GM11168 (cell line): ENCODE measurements at regions not wholly inside any gene's neighbourhood (a gene's known extent, or its start where the extent isn't known, plus 50 kb on each side); places are given as distances from the start of the nearest gene placed in this dataset.
"Not testable (repeated sequence)": the region's sequence is repeated elsewhere in the genome, so short reads cannot be mapped to it uniquely, and the experiment has no call there.

Experiments used
- in situ Hi-C: fragments of 300-500 bp; cut with MboI; formaldehyde crosslinking; loops from one replicate; pipeline ENCODE4 v1.12.0; 2022; ENCODE audit warnings: low sequenced_read_pairs; ENCODE audit not compliant: unreplicated experiment

DNA sequence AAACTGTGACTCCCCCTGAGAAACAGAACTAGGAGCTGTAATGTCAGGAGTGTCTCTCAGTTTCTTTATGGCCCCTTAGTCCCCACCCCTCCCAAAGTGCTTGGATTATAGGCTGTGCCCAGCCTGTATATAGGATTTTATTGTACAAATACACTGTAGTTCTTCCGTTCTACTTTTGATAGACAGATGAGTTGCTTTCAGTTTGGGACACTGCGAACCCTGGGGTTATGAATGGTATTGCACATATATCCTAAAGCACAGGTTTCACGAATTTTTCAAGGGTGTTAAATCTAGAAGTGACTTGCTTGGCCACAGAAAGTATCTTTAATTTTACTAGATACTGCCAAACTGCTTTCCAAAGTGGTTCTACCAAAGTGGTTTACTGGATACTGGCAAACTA is 152.9 kb upstream of the ATXN1 start:
- in situ Hi-C loops = no loop called here

DNA sequence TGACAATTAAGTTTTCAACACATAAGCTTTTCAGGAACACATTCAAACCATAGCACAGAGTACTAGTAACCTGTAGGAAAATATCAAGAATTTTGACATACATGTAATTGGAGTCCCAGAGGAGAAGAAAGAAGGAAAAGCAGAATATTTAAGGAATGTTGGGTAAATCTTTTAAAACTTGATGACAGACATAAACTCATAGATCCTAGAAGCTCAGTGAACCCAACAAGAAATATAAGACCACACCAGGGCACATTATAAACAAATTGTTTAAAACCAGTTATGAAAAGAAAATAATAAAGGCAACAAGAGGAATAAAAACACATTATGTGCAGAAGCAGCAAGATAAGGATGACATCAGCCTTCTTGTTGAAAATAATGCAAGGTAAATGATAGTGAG is 151.5 kb upstream of the ATXN1 start:
- in situ Hi-C loops = no loop called here

DNA sequence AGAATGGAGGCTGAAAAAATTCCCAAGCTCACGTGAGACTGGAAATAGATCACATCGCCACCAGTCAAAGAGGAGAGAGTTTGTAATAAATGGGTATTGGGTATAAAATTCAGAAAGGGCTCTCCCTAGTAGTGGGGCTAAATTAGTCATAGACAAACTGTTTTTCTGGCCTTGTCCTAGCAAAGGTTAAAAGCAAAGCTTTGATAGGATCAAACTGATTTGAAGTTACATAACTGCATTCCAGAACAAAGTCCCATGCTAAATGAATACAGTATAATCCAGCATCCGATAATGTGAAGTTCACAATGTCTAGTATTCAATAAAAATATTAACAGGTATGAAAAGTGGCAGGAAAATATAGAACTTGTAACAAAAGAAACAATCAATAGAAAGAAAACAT is 149.8 kb upstream of the ATXN1 start:
- in situ Hi-C loops = no loop called here

DNA sequence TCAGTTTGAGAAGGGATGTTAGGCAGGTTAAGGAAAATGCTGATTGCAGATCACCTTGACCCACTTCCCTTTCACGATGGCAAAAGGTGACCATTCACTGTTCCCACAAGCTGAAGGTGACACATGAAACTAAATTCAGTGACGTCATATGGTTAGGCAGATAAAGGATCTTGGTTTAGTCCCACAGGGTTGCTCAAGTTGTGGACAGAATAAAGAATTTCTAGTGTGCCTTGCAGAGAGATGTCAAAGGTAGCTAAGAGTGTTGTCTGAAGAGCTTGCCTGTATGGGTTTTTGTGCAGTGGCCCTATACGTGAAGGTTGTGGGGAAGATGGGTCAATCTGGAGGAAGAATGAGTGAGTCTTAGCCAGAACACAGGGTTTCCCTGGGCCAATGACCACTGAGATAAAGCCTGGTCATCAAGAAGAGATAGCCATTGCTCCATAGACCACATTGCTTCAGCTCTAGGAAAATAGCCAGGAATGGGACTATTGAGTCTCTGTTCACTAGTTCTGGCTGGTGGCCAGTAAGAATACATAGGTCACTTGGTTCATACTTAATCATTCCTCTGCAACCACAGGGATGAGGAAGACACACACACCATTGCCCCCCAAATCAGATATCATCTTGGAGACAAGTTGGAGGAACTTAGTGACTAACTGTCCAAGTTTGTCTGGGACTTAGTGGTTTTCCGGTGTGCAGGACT is 148.5 kb upstream of the ATXN1 start:
- in situ Hi-C loops = no loop called here

DNA sequence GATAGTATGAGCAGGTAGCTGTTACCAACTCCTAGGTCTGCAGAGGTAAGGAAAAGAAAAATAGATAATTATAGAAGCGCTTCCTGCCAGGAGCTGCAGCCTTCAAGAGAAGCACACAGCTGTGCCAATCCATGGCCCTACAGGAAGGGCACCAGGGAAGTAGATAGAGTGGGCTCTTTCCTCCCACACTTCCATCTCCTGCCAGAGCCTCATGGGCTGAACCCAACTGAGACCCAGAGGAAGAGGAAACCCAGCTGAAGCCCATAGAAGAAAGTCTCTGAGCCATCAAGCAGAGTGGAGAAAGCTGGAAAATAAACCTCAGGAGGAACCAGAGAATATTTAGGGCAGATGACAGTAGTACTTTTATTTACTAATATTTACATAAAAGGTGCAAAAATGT is 146.7 kb upstream of the ATXN1 start:
- in situ Hi-C loops = no loop called here

DNA sequence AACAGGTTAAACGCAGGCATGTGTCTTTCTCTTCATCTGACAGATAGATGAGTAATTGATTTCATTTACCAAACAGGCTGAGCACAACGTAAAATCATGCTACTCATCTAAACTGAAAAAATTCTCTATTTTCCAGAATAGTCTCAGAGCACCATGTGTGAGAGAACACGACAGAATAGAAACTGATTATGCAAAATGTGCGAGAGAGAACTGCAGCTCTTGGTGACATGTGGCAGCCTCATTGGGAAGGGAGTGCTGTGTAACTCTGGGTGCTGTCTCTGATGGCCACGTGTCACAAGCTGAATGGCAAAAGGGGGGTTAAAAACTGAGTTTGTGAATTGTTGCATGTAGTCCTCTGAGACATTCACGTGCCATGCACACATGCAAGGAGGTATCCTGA is 143.7 kb upstream of the ATXN1 start:
- in situ Hi-C loops = no loop called here

DNA sequence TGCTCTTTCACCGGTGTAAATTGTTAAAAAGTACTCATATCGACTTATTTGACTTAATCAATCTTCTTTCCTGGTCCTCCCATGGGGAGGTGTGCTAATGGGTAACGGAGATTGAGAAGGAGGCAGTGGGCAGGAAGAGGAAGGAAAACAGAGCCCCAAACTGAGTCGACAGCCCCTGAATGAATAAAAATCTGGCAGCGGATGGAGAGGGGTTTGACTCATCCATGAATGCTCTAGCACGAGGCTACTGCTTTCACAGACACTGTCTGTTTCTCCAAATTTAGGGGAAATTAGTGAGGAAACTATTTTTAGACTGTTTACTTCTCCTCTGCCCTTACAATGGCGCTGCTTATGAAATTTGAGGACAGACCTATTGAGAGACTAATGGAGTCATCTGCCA is 142.2 kb upstream of the ATXN1 start:
- in situ Hi-C loops = no loop called here

DNA sequence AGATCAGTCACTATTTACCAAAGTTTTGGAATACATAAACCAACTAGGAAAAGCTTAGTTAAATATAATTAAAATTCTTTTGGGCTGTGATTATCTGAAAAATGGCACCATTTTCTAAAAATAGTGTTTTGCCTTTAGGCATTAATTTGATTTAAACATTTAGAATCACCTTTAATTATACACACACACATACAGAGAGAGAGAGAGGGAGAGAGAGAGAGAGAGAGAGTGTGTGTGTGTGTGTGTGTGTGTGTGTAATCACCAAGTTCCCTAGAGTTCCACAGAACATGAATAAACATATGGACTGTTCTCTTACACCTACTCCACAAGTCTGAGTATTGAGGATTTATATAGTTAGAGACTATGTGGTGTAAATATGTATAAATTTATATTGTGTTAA is 141.2 kb upstream of the ATXN1 start:
- in situ Hi-C loops = no loop called here

DNA sequence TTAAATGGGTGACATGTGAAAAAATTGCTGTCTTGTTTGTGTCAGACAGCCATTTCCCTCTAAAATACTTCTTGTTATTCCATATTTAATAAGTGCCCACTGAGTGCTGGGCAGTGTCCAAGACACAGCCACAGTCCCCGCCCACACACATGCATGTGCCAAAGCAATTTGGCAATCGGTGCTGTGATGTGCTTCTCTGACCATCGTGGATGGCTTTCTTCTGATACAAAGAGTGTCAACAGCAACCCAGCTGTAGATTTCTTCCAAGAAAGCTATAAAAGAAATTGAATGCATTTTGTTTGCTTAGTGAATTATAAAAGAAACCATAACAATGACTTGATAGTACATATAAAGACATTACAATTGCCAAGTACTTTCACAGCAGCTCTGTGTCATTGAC is 140.5 kb upstream of the ATXN1 start:
- in situ Hi-C loops = no loop called here

DNA sequence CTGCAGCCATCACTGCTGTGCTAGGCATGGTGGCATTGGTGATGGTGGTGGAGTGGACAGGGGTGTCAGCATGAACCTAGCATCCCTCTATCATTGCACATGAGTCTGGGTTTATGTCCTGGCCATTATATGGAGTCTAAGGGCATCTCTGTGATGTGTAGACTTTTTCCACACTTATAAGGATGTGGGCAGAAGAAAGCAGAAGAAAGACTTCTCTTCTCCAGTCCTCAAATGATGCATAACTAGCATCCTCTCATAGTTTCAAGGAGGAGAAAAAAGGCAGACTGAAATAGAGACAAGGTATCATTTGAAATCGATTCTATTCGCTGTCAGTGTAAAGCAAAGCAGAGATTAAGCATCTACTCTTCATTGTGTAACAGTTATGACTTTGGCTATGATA is 140.0 kb upstream of the ATXN1 start:
- in situ Hi-C loops = no loop called here

DNA sequence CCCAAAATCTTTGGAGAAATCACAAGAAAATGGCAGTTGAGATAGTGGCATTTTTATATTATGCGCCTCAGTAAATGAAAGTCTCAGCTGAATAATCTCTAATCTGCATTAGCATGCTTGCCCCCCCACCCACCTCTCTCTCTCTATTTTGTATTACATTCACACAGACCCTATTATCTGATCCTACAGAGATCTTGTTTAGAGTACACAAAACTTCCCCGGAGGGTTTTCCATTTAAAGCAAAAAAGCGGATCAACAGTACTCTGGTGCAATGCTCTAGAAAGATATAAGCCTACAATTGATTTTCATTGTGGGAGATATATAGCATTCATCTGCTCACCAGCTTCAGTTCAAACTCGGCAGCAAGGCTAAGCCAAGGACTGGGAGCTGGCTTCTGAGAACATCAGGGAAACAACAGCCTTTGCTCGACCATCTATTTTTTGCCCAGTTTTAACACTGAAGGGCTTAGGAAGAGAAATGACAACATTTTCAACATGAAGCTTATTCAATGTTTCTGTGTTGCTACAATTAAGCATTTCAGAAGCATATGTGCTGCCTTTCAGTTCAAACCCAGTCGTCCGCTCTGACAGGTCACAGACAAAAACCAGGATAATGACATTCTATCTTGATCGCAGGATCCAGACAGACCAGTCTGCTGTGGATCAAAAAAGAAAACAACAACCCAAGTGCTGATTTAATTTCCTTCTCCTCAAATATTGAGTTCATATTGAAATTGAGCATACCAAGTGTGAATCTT is 137.6 kb upstream of the ATXN1 start:
- in situ Hi-C loops = no loop called here

DNA sequence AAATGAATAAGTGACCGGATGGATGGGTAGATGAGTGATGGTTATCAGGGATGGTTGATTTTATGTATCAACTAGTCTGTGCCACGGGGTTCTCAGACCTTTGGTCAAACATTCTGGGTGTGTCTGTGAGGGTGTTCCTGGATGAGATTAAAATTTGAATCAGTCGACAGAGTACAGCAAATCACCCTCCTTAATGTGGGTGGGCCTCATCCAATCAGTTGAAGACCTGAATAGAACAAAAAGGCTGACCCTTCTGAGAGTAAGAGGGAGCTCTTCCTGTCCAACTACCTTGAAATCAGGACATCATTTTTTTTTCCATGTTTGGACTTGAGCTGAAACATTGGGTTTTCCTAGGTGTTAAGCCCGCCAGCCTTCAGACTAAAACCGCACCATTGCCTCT is 136.4 kb upstream of the ATXN1 start:
- in situ Hi-C loops = no loop called here

DNA sequence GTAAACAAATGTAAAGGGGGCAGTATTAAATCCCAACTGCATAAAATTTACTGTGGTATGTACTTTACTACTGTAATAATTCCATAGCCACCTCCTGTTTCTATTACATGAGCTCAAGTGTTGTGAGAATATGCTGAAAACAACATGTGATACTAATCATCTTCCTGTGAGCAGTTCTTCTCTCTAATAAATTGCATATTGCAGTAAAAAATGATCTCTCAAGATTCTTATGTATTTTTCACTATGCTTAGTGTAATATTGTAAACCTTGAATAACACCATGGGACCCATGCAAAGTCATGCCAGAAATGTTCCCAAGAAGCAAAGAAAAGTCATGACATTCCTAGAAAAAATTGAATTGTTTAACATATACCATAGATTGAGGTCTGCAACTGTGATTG is 133.0 kb upstream of the ATXN1 start:
- in situ Hi-C loops = no loop called here

DNA sequence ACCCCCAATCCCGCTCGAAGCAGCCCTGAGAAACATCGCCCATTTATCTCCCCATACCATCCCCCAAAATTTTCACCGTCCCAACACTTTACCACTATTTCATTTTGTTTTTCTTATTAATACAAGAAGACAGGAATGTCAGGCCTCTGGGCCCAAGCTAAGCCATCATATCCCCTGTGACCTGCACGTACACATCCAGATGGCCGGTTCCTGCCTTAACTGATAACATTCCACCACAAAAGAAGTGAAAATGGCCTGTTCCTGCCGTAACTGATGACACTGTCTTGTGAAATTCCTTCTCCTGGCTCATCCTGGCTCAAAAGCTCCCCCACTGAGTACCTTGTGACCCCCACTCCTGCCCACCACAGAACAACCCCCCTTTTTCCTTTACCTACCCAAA is 129.8 kb upstream of the ATXN1 start:
- in situ Hi-C loops = not testable (repeated sequence)

DNA sequence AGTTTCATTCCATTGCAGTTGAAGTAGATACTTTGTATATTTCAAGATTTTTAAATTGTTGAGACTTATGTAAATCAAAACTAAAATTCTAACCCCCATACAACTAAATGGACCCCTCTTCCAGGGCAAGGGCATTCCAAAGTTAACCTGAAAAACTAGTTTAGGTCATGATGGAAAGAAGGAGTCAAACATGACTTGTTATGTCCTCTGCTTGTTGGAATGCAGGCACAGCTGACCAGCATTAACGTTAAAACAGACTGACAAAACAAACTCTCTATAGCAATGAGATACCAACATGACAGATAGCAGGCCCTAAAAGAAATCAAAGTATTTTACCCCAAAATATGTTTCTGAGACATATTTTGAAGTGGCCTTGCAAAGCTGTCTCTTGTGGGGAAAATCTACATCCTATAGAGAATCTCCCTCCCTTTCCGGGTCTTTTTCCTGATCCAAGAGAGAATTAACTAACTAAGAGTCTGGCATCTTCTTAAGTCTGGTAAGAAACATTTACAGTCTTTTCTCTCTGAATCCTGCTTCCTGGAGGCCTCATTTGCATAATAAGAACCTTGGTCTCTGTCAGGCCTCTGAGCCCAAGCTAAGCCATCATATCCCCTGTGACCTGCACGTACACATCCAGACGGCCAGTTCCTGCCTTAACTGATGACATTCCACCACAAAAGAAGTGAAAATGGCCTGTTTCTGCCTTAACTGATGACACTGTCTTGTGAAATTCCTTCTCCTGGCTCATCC is 124.3 kb upstream of the ATXN1 start:
- in situ Hi-C loops = no loop called here

DNA sequence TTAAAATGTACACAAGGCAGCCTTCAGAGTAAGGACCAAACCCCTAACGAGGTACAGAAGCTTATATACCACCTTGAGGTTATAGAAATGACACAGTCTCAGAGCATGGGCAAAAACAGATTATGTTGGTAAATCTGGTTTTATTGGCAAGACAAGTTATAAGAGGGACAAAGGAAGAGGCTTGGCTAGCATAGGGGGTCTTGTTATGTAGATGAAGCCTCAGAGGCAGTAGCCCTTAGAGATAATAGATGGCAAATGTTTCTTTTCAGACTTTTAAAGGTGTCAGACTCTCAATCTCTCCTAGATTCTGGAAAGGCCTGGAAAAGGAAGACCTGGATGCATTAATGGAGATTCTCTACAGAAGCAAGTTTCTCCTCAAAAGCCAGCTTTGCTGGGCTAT is 123.3 kb upstream of the ATXN1 start:
- in situ Hi-C loops = no loop called here

DNA sequence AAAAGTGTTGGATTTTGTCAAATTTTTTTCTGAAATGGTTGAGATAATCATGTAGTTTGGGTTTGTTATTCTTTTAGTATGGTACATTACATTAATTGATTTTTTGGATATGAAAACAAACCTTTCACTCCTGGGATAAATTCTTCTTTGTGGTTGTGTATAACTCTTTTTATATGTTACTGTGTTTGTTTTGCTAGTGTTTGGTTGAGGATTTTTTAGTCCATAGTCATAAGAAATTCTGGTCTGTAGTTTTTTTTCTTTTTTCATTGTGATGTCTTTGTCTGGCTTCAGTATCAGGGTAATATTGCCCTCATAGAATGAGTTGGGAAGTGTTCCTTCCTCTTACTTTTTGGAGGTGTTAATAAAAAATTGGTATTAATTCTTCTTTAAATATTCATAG is 122.2 kb upstream of the ATXN1 start:
- in situ Hi-C loops = no loop called here

DNA sequence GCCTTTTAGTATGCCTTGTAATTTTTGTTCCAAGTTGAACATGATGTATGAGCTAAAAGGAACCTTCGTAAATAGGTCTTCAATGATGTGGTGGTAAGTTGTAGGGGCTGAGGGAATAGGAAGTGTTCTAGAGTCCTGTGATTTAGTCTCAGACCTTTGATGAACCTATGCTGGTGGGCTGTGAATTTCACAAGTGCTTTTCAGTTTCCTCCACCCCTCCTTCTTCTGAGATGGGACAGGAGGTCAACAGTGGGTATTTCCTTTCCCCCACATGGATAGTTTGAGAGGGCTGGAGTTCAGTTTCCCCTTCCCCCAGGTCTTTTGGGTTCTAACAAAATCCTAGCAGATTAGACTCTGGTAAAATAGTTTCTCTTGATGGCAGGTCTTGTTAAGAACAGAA is 121.0 kb upstream of the ATXN1 start:
- in situ Hi-C loops = no loop called here

DNA sequence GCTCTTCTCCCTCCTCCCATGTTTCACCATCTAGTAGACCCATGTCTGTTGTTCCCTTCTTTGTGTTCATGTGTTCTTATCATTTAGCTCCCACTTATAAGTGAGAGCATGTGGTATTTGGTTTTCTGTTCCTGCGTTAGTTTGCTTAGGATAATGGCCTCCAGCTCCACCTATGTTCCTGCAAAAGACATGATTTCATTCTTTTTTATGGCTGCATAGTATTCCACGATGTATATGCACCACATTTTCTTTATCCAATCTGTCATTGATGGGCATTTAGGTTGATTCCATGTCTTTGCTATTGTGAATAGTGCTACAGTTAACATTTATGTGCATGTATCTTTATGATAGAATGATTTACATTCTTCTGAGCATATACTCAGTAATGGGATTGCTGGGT is 115.6 kb upstream of the ATXN1 start:
- in situ Hi-C loops = not testable (repeated sequence)

DNA sequence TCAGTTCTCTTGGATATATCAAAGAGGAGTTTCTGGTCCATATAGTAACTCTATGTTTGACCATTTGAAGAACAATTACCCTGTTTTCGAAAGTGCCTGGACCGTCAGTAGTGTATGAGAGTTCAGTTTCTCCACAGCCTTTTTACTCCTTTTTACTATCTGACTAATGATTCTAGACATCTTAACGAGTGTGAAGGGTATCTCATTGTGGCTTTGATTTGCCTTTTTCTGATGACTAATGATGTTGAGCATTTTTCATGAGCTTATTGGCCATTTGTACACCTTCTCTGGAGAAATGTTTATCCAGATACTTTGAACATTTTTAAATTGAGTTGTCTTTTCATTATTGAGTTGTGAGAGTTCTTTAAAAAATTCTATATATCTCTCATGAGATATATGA is 114.9 kb upstream of the ATXN1 start:
- in situ Hi-C loops = no loop called here

DNA sequence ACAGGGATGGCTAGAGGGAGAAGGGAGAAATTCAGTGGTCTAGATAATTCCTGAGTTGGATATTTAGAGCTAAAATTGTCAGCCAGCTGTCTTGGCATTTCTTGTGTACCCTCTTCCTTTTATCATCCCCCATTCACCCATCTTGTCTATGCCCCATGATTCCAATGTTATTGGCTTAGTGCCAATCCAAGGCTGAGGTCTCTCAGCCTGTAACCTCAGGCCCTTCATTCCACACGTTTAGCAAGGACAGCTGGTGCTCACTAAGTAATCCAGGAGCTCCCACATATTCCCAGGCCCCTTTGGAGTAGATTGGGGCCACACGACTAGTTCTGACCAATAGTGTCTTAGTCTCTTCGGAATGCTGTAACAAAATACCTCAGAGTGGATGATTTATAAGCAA is 112.4 kb upstream of the ATXN1 start:
- in situ Hi-C loops = no loop called here
